Lower leg skin (tissue), 3 donors: ENCODE measurements at regions not wholly inside any gene's neighbourhood (a gene's known extent, or its start where the extent isn't known, plus 50 kb on each side); places are given as distances from the start of the nearest gene placed in this dataset.

ENCODE experiments used
- CTCF ChIP-seq, 3 donors: fragments of 450-650 bp; IDR thresholded peaks; one replicate each; pipeline ENCODE4 v1.5.1; 2016; ENCODE audit warnings: antibody characterized with exemption in 3 of 3, mild to moderate bottlenecking in 3 of 3, moderate library complexity in 2 of 3
- POLR2A ChIP-seq, 2 donors: fragments of 450-650 bp; IDR thresholded peaks; one replicate each; pipeline ENCODE4 v1.6.1; 2016 to 2017; ENCODE audit warnings: antibody characterized with exemption in 2 of 2, mild to moderate bottlenecking in 1 of 2, moderate library complexity in 1 of 2

- no peak for TF ChIP-seq CTCF (IDR thresholded peaks at IDR 0.05)
- TF ChIP-seq POLR2A (IDR thresholded peaks at IDR 0.05): no peak
Observed at GRCh38 chr2:7724336-7724735, 807.1 kb downstream of the RNF144A start.
